ENCODE measurements at regions not wholly inside any gene's neighbourhood (a gene's known extent, or its start where the extent isn't known, plus 50 kb on each side); places are given as distances from the start of the nearest gene placed in this dataset.

- Histone ChIP-seq H3K4me1 (ENCODE audit: control insufficient read depth, insufficient read depth, low read length) (no peaks in the 10 kb centered on the region), H4K5ac (ENCODE audit: low read depth, low read length) (no peak overlapping the region), H3K27me3 (ENCODE audit: control insufficient read depth, insufficient read depth, low read length) (no peaks in the 10 kb centered on the region), H3K4me2 (ENCODE audit: low read depth, low read length) (no peak overlapping the region), H3K4me3 (ENCODE audit: insufficient read depth, low read depth, low read length) (no peak overlapping the region), H4K20me1 (ENCODE audit: insufficient read depth, low read length) (no peaks in the 10 kb centered on the region), H2AK9ac (replicated peaks; ENCODE audit: low read depth, low read length, poor library complexity) (no peak overlapping the region), H2BK20ac (ENCODE audit: low read depth, low read length) (no peak overlapping the region), H3K79me1 (ENCODE audit: low read depth in 1 of 2, low read length in 2 of 2) (no peaks in the 10 kb centered on the region), H3K9me3 (ENCODE audit: control insufficient read depth, insufficient read depth, low read length) (peaks cover 2% of the 10 kb centered on the region; the same call in 1 of the 2 replicates), H2AK5ac (ENCODE audit: low read depth, low read length) (no peak overlapping the region), H2BK120ac (ENCODE audit: low read depth, low read length) (no peak overlapping the region), H3K56ac (ENCODE audit: extremely low read depth, insufficient read depth, low read length) (no peak overlapping the region), H4K8ac (ENCODE audit: low read depth in 2 of 2, low read length in 2 of 2) (no peak overlapping the region), H2AFZ (replicated peaks; ENCODE audit: low read length, poor library complexity) (no peak overlapping the region), H3K9me1 (ENCODE audit: insufficient read depth, low read length) (no peaks in the 10 kb centered on the region), H4K91ac (ENCODE audit: insufficient read depth, low read depth, low read length) (no peak overlapping the region), H3K18ac (ENCODE audit: low read depth, low read length) (no peak overlapping the region), H2BK15ac (ENCODE audit: low read depth, low read length) (no peak overlapping the region), H3K36me3 (ENCODE audit: control insufficient read depth, insufficient read depth, low read length) (no peaks in the 10 kb centered on the region), H3K4ac (ENCODE audit: low read depth, low read length) (no peak overlapping the region), H3K27ac (ENCODE audit: insufficient read depth, low read length) (no peak overlapping the region), H2BK5ac (ENCODE audit: low read depth, low read length, poor library complexity, severe bottlenecking) (no peak overlapping the region), H3K23ac (ENCODE audit: low read depth, low read length) (no peak overlapping the region), H3K14ac (replicated peaks; ENCODE audit: low read depth, low read length) (no peak overlapping the region), H3K9ac (ENCODE audit: low read depth, low read length) (no peak overlapping the region)
- dilution Hi-C loops (cut with HindIII; ENCODE audit: low sequenced_read_pairs, unreplicated experiment) (no loop called here), intact Hi-C loops (cut with micrococcal nuclease) (no loop called here), in situ Hi-C loops (cut with MboI; ENCODE audit: low sequenced_read_pairs) (no loop called here)
- ATAC-seq (ENCODE audit: low read depth) (no peak), DNase-seq (no peak)
- POLR2A ChIA-PET (ENCODE audit: unreplicated experiment) = no interaction called here
- no TSS peak for BruUV-seq (replicated peaks)
- no peak for TF ChIP-seq CHD1 (IDR thresholded peaks at IDR 0.05; ENCODE audit: low read depth, low read length)
- CTCF ChIA-PET = no interaction called here
These were observed 416.2 kb upstream of the TPK1 start for GRCh38 chr7:145252031-145252430.

All from IMR-90 (cell line).